Lower leg skin (tissue), 3 donors: ENCODE measurements at regions not wholly inside any gene's neighbourhood (a gene's known extent, or its start where the extent isn't known, plus 50 kb on each side); places are given as distances from the start of the nearest gene placed in this dataset.

Source experiments
- POLR2A ChIP-seq, 2 donors: fragments of 450-650 bp; IDR thresholded peaks; one replicate each; pipeline ENCODE4 v1.6.1; 2016 to 2017; ENCODE audit warnings: antibody characterized with exemption in 2 of 2, mild to moderate bottlenecking in 1 of 2, moderate library complexity in 1 of 2
- TF ChIP-seq, protein P1 (sequence below), 3 donors: fragments of 450-650 bp; IDR thresholded peaks; one replicate each; pipeline ENCODE4 v1.5.1; 2016; ENCODE audit warnings: antibody characterized with exemption in 3 of 3, mild to moderate bottlenecking in 3 of 3, moderate library complexity in 2 of 3

DNA sequence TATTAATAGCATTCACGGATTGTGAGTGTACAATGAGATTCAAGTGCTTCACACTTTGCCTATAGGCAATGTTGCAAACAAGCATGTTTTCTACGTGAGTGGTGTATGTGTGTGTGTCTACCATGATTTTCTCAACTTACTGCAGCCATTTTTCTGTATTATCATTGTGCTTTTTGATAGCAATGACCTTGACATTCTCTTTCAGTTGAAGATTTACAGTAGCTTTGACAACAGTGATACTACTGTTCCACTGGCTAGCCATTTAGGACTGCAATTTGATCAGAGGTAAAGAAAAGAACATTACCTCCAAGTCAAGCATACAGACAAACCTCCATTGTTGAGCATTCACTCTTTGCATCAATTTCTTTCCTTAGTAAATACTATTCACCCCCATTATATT lies 297.0 kb downstream of the MAN2A1 start:
- TF ChIP-seq, protein P1, sequence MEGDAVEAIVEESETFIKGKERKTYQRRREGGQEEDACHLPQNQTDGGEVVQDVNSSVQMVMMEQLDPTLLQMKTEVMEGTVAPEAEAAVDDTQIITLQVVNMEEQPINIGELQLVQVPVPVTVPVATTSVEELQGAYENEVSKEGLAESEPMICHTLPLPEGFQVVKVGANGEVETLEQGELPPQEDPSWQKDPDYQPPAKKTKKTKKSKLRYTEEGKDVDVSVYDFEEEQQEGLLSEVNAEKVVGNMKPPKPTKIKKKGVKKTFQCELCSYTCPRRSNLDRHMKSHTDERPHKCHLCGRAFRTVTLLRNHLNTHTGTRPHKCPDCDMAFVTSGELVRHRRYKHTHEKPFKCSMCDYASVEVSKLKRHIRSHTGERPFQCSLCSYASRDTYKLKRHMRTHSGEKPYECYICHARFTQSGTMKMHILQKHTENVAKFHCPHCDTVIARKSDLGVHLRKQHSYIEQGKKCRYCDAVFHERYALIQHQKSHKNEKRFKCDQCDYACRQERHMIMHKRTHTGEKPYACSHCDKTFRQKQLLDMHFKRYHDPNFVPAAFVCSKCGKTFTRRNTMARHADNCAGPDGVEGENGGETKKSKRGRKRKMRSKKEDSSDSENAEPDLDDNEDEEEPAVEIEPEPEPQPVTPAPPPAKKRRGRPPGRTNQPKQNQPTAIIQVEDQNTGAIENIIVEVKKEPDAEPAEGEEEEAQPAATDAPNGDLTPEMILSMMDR (IDR thresholded peaks at IDR 0.05) = no peak
- no peak for TF ChIP-seq POLR2A (IDR thresholded peaks at IDR 0.05)
